ENCODE measurements at regions not wholly inside any gene's neighbourhood (a gene's known extent, or its start where the extent isn't known, plus 50 kb on each side); places are given as distances from the start of the nearest gene placed in this dataset.

DNA sequence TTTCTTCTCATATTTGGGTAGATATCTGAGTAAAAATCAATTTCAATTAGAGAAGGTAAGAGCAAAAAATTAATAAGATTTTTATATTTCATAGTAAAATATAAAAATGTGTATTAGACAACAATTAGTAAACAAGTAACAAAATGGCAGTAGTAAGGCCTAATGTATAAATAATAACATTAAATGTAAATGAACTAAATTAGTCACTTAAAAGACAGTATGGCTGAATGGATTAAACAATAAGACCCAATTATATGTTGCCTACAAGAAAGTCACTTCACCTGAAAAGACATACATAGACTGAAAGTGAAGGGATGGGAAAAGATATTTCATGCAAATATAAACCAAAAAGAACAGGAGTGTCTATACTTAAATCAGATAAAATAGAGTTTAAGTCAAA lies 147.6 kb downstream of the TRMT11 start (continued):
- TF ChIP-seq, protein P1, sequence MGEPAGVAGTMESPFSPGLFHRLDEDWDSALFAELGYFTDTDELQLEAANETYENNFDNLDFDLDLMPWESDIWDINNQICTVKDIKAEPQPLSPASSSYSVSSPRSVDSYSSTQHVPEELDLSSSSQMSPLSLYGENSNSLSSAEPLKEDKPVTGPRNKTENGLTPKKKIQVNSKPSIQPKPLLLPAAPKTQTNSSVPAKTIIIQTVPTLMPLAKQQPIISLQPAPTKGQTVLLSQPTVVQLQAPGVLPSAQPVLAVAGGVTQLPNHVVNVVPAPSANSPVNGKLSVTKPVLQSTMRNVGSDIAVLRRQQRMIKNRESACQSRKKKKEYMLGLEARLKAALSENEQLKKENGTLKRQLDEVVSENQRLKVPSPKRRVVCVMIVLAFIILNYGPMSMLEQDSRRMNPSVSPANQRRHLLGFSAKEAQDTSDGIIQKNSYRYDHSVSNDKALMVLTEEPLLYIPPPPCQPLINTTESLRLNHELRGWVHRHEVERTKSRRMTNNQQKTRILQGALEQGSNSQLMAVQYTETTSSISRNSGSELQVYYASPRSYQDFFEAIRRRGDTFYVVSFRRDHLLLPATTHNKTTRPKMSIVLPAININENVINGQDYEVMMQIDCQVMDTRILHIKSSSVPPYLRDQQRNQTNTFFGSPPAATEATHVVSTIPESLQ (CRISPR knock-in tag; IDR thresholded peaks at IDR 0.05) = no peak
- TF ChIP-seq HMGA2 (CRISPR knock-in tag; IDR thresholded peaks at IDR 0.05) (no peak), ZNF232 (CRISPR knock-in tag; IDR thresholded peaks at IDR 0.05) (no peak)
- TF ChIP-seq, protein P2, sequence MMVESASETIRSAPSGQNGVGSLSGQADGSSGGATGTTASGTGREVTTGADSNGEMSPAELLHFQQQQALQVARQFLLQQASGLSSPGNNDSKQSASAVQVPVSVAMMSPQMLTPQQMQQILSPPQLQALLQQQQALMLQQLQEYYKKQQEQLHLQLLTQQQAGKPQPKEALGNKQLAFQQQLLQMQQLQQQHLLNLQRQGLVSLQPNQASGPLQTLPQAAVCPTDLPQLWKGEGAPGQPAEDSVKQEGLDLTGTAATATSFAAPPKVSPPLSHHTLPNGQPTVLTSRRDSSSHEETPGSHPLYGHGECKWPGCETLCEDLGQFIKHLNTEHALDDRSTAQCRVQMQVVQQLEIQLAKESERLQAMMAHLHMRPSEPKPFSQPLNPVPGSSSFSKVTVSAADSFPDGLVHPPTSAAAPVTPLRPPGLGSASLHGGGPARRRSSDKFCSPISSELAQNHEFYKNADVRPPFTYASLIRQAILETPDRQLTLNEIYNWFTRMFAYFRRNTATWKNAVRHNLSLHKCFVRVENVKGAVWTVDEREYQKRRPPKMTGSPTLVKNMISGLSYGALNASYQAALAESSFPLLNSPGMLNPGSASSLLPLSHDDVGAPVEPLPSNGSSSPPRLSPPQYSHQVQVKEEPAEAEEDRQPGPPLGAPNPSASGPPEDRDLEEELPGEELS (CRISPR knock-in tag; IDR thresholded peaks at IDR 0.05) = no peak

GRCh38 chr6:126134491-126134890 lies 148.2 kb downstream of the TRMT11 start:
- H3K9me3 Mint-ChIP-seq = peaks cover 34% of the 10 kb centered on the region
- no peak for DNase-seq (ENCODE audit: low spot score)
- TF ChIP-seq SP1 (CRISPR knock-in tag; conservative IDR thresholded peaks at IDR 0.05) = no peak
- TF ChIP-seq, protein P3, sequence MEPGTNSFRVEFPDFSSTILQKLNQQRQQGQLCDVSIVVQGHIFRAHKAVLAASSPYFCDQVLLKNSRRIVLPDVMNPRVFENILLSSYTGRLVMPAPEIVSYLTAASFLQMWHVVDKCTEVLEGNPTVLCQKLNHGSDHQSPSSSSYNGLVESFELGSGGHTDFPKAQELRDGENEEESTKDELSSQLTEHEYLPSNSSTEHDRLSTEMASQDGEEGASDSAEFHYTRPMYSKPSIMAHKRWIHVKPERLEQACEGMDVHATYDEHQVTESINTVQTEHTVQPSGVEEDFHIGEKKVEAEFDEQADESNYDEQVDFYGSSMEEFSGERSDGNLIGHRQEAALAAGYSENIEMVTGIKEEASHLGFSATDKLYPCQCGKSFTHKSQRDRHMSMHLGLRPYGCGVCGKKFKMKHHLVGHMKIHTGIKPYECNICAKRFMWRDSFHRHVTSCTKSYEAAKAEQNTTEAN (CRISPR knock-in tag; IDR thresholded peaks at IDR 0.05) = no peak
- peaks cover 8% of the 10 kb centered on the region for H3K4me1 Mint-ChIP-seq
- POLR2A ChIA-PET = no interaction called here
- CTCF ChIA-PET = no interaction called here
- no peak overlapping the region for H3K27ac Mint-ChIP-seq
- no peak overlapping the region for H3K4me3 Mint-ChIP-seq
- H3K27me3 Mint-ChIP-seq (ENCODE audit: low read depth) = no peaks in the 10 kb centered on the region
- no peak for ATAC-seq
- peaks cover 28% of the 10 kb centered on the region for H3K36me3 Mint-ChIP-seq

DNA sequence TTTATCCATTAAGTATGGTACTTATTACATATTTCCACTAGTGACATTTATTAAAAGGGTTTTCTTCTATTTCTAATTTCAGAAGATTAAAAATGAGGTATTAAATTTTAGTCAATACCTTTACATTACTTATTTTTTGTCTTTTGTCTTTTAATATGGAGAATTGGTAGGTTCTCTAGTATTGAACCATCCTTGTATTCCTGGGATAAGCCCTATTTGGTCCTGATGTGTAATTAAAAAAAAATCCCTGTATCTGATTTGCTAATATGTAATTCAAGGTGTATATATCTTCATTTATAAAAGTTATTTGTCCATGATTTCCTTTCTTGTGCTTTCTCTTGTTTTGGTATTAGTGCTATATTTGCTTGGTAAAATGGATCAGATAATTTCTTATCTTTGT lies 153.7 kb downstream of the TRMT11 start:
- peaks cover 11% of the 10 kb centered on the region for H3K4me1 Mint-ChIP-seq
- no peaks in the 10 kb centered on the region for H3K27me3 Mint-ChIP-seq (ENCODE audit: low read depth)

More for the DNA sequence above, 153.7 kb downstream of the TRMT11 start:
- DNase-seq (ENCODE audit: low spot score) (no peak), ATAC-seq (no peak)
- Mint-ChIP-seq H3K4me3 (no peak overlapping the region), H3K36me3 (peaks cover 14% of the 10 kb centered on the region; the same call in 1 of the 2 replicates), H3K9me3 (peaks cover 27% of the 10 kb centered on the region), H3K27ac (no peak overlapping the region)
- CTCF ChIA-PET = no interaction called here
- TF ChIP-seq ERG (CRISPR knock-in tag; IDR thresholded peaks at IDR 0.05) = no peak
- TF ChIP-seq IRF2 (CRISPR knock-in tag; IDR thresholded peaks at IDR 0.05; ENCODE audit: borderline replicate concordance, low read depth) = no peak
- no peak for TF ChIP-seq ZSCAN18 (CRISPR knock-in tag; IDR thresholded peaks at IDR 0.05)
- no peak for TF ChIP-seq NFATC4 (CRISPR knock-in tag; IDR thresholded peaks at IDR 0.05)
- TF ChIP-seq NR1H2 (CRISPR knock-in tag; IDR thresholded peaks at IDR 0.05) = no peak
- no peak for TF ChIP-seq EMX1 (CRISPR knock-in tag; IDR thresholded peaks at IDR 0.05)
- TF ChIP-seq ZNF671 (CRISPR knock-in tag; IDR thresholded peaks at IDR 0.05) = no peak
- TF ChIP-seq CBFB (CRISPR knock-in tag; IDR thresholded peaks at IDR 0.05; ENCODE audit: low read depth) = no peak
- no peak for TF ChIP-seq ATF3 (CRISPR knock-in tag; conservative IDR thresholded peaks at IDR 0.05)
- TF ChIP-seq, protein P4, sequence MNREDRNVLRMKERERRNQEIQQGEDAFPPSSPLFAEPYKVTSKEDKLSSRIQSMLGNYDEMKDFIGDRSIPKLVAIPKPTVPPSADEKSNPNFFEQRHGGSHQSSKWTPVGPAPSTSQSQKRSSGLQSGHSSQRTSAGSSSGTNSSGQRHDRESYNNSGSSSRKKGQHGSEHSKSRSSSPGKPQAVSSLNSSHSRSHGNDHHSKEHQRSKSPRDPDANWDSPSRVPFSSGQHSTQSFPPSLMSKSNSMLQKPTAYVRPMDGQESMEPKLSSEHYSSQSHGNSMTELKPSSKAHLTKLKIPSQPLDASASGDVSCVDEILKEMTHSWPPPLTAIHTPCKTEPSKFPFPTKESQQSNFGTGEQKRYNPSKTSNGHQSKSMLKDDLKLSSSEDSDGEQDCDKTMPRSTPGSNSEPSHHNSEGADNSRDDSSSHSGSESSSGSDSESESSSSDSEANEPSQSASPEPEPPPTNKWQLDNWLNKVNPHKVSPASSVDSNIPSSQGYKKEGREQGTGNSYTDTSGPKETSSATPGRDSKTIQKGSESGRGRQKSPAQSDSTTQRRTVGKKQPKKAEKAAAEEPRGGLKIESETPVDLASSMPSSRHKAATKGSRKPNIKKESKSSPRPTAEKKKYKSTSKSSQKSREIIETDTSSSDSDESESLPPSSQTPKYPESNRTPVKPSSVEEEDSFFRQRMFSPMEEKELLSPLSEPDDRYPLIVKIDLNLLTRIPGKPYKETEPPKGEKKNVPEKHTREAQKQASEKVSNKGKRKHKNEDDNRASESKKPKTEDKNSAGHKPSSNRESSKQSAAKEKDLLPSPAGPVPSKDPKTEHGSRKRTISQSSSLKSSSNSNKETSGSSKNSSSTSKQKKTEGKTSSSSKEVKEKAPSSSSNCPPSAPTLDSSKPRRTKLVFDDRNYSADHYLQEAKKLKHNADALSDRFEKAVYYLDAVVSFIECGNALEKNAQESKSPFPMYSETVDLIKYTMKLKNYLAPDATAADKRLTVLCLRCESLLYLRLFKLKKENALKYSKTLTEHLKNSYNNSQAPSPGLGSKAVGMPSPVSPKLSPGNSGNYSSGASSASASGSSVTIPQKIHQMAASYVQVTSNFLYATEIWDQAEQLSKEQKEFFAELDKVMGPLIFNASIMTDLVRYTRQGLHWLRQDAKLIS (CRISPR knock-in tag; IDR thresholded peaks at IDR 0.05; ENCODE audit: borderline replicate concordance) = no peak
- TF ChIP-seq ETV6 (CRISPR knock-in tag; IDR thresholded peaks at IDR 0.05) = no peak
- TF ChIP-seq SP1 (CRISPR knock-in tag; conservative IDR thresholded peaks at IDR 0.05) = no peak
- no peak for TF ChIP-seq ZNF263 (CRISPR knock-in tag; IDR thresholded peaks at IDR 0.05; ENCODE audit: low read depth)
- TF ChIP-seq, protein P5, sequence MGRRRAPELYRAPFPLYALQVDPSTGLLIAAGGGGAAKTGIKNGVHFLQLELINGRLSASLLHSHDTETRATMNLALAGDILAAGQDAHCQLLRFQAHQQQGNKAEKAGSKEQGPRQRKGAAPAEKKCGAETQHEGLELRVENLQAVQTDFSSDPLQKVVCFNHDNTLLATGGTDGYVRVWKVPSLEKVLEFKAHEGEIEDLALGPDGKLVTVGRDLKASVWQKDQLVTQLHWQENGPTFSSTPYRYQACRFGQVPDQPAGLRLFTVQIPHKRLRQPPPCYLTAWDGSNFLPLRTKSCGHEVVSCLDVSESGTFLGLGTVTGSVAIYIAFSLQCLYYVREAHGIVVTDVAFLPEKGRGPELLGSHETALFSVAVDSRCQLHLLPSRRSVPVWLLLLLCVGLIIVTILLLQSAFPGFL (CRISPR knock-in tag; IDR thresholded peaks at IDR 0.05; ENCODE audit: borderline replicate concordance) = no peak
- POLR2A ChIA-PET = no interaction called here

All from WTC11 (cell line).